ENCODE measurements at regions not wholly inside any gene's neighbourhood (a gene's known extent, or its start where the extent isn't known, plus 50 kb on each side); places are given as distances from the start of the nearest gene placed in this dataset.

DNA sequence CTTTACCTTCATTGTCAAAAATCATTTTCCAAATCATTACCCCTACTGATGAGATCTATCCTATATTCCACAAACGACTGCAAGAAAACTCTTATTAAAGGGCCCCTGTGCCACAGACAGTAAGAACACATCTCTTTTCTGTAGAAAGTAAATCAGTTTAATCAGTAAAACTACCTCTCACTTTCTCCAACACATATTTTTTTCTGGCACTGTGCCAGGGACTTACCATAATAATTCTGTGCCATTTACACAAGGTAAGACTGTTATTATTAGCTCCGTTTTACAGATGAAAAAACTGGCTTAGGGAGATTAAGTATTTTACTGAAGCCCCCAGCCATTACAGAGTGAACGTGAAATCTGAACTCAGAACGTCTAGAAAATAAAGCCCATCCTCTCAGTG is 587.0 kb upstream of the COX7C start:
- intact Hi-C loops (cut with DNase I; ENCODE audit: low total_unique reads) (no loop called here), in situ Hi-C loops (cut with MboI; ENCODE audit: low pct_ligation_motif_present in 1 of 4, low pct_unique_long_range_greater_than_20kb in 1 of 4, low sequenced_read_pairs in 3 of 4) (no loop called here)

GRCh38 chr5:86038566-86038965 is 579.2 kb upstream of the COX7C start:
- intact Hi-C loops (cut with DNase I; ENCODE audit: low total_unique reads), result no loop called here
- Histone ChIP-seq H3K4me1 (no peaks in the 10 kb centered on the region), H3K27me3 (no peaks in the 10 kb centered on the region), H3K36me3 (no peaks in the 10 kb centered on the region), H3K4me3 (no peak overlapping the region), H3K9me3 (no peaks in the 10 kb centered on the region), H3K27ac (no peak overlapping the region)
- 51 to 57% methylated on average over 3 of the region's 3 CpGs for whole genome bisulfite sequencing, 2 donors (ENCODE audit: low coverage in 1 of 2)
- TF ChIP-seq EP300 (IDR thresholded peaks at IDR 0.05; ENCODE audit: low read depth), result no peak
- TF ChIP-seq POLR2A (IDR thresholded peaks at IDR 0.05), result no peak
- TF ChIP-seq POLR2AphosphoS5 (IDR thresholded peaks at IDR 0.05), result no peak
- TF ChIP-seq, protein P1, sequence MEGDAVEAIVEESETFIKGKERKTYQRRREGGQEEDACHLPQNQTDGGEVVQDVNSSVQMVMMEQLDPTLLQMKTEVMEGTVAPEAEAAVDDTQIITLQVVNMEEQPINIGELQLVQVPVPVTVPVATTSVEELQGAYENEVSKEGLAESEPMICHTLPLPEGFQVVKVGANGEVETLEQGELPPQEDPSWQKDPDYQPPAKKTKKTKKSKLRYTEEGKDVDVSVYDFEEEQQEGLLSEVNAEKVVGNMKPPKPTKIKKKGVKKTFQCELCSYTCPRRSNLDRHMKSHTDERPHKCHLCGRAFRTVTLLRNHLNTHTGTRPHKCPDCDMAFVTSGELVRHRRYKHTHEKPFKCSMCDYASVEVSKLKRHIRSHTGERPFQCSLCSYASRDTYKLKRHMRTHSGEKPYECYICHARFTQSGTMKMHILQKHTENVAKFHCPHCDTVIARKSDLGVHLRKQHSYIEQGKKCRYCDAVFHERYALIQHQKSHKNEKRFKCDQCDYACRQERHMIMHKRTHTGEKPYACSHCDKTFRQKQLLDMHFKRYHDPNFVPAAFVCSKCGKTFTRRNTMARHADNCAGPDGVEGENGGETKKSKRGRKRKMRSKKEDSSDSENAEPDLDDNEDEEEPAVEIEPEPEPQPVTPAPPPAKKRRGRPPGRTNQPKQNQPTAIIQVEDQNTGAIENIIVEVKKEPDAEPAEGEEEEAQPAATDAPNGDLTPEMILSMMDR (IDR thresholded peaks at IDR 0.05), result no peak
- no peak for DNase-seq
- in situ Hi-C loops (cut with MboI; ENCODE audit: low pct_ligation_motif_present in 1 of 4, low pct_unique_long_range_greater_than_20kb in 1 of 4, low sequenced_read_pairs in 3 of 4), result no loop called here

More for the DNA sequence above, 587.0 kb upstream of the COX7C start:
- H3K27ac ChIP-seq, result no peak overlapping the region
- H3K4me3 ChIP-seq, result no peak overlapping the region
- 52 to 56% methylated on average over 4 of the region's 4 CpGs for WGBS, 2 donors (ENCODE audit: low coverage in 1 of 2)
- H3K27me3 ChIP-seq, result no peaks in the 10 kb centered on the region
- TF ChIP-seq POLR2A (IDR thresholded peaks at IDR 0.05) (no peak), POLR2AphosphoS5 (IDR thresholded peaks at IDR 0.05) (no peak), EP300 (IDR thresholded peaks at IDR 0.05; ENCODE audit: low read depth) (no peak)
- TF ChIP-seq, protein P1 (IDR thresholded peaks at IDR 0.05), result no peak
- DNase-seq, result no peak
- H3K4me1 ChIP-seq, result no peaks in the 10 kb centered on the region
- no peaks in the 10 kb centered on the region for H3K36me3 ChIP-seq
- H3K9me3 ChIP-seq, result no peaks in the 10 kb centered on the region

GRCh38 chr5:86039351-86039750 is 578.4 kb upstream of the COX7C start:
- WGBS, 2 donors (ENCODE audit: low coverage in 1 of 2), result 80 to 85% methylated on average over 4 to 7 of the region's 7 CpGs
- H3K4me3 ChIP-seq, result no peak overlapping the region
- no peak for TF ChIP-seq POLR2AphosphoS5 (IDR thresholded peaks at IDR 0.05)
- TF ChIP-seq, protein P1 (IDR thresholded peaks at IDR 0.05), result no peak
- no peak for DNase-seq
- in situ Hi-C loops (cut with MboI; ENCODE audit: low pct_ligation_motif_present in 1 of 4, low pct_unique_long_range_greater_than_20kb in 1 of 4, low sequenced_read_pairs in 3 of 4) (no loop called here), intact Hi-C loops (cut with DNase I; ENCODE audit: low total_unique reads) (no loop called here)
- H3K36me3 ChIP-seq, result no peaks in the 10 kb centered on the region
- no peaks in the 10 kb centered on the region for H3K4me1 ChIP-seq
- no peaks in the 10 kb centered on the region for H3K9me3 ChIP-seq
- no peaks in the 10 kb centered on the region for H3K27me3 ChIP-seq
- no peak overlapping the region for H3K27ac ChIP-seq

GRCh38 chr5:86070719-86071118 is 547.0 kb upstream of the COX7C start:
- no peaks in the 10 kb centered on the region for H3K27me3 ChIP-seq
- no peaks in the 10 kb centered on the region for H3K4me1 ChIP-seq
- H3K4me3 ChIP-seq, result no peak overlapping the region
- DNase-seq, result no peak
- in situ Hi-C loops (cut with MboI; ENCODE audit: low pct_ligation_motif_present in 1 of 4, low pct_unique_long_range_greater_than_20kb in 1 of 4, low sequenced_read_pairs in 3 of 4) (no loop called here), intact Hi-C loops (cut with DNase I; ENCODE audit: low total_unique reads) (no loop called here)
- WGBS, 2 donors (ENCODE audit: low coverage in 1 of 2), result 50% methylated on average over 1 of the region's 1 CpG
- no peaks in the 10 kb centered on the region for H3K9me3 ChIP-seq
- H3K36me3 ChIP-seq, result no peaks in the 10 kb centered on the region
- no peak for TF ChIP-seq POLR2A (IDR thresholded peaks at IDR 0.05)
- TF ChIP-seq POLR2AphosphoS5 (IDR thresholded peaks at IDR 0.05), result no peak
- no peak for TF ChIP-seq EP300 (IDR thresholded peaks at IDR 0.05; ENCODE audit: low read depth)
- TF ChIP-seq, protein P1 (IDR thresholded peaks at IDR 0.05), result no peak
- no peak overlapping the region for H3K27ac ChIP-seq

Data from transverse colon (tissue), 4 donors.